ENCODE measurements at regions not wholly inside any gene's neighbourhood (a gene's known extent, or its start where the extent isn't known, plus 50 kb on each side); places are given as distances from the start of the nearest gene placed in this dataset.

DNA sequence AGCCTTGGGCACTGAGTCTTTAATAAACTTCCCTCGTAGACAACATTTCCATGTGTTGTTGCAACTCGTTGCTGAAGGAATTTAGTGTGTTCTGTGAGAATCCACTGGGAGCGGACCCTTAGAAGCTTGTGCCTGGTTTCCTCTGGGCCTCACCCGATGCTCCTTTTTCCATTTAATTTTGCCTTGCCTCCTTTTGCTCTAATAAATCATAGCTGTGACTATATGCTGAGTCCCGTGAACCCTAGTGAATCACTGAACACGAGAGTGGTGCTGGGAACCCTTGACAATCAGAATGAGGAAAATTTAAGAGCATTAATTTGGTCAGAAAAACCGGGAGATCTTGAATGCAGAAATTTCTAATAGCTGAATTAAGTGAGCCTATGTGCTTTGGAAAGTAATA, 291.1 kb upstream of the ZNF608 start:
- no peak for TF ChIP-seq POLR2A (IDR thresholded peaks at IDR 0.05; ENCODE audit: low read depth)
- TF ChIP-seq, protein P1, sequence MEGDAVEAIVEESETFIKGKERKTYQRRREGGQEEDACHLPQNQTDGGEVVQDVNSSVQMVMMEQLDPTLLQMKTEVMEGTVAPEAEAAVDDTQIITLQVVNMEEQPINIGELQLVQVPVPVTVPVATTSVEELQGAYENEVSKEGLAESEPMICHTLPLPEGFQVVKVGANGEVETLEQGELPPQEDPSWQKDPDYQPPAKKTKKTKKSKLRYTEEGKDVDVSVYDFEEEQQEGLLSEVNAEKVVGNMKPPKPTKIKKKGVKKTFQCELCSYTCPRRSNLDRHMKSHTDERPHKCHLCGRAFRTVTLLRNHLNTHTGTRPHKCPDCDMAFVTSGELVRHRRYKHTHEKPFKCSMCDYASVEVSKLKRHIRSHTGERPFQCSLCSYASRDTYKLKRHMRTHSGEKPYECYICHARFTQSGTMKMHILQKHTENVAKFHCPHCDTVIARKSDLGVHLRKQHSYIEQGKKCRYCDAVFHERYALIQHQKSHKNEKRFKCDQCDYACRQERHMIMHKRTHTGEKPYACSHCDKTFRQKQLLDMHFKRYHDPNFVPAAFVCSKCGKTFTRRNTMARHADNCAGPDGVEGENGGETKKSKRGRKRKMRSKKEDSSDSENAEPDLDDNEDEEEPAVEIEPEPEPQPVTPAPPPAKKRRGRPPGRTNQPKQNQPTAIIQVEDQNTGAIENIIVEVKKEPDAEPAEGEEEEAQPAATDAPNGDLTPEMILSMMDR (IDR thresholded peaks at IDR 0.05), result no peak

Data from esophagus muscularis mucosa (tissue), 3 donors.